HL-60 (cell line): ENCODE measurements at regions not wholly inside any gene's neighbourhood (a gene's known extent, or its start where the extent isn't known, plus 50 kb on each side); places are given as distances from the start of the nearest gene placed in this dataset.

Experiments
- DNase-seq, 2 experiments: peaks; one replicate each; pipeline ENCODE4 v3.0.0-alpha.2; 2010 to 2020; ENCODE audit warnings: low read depth in 1 of 2, low spot score in 1 of 2
- H3K27ac ChIP-seq: fragments of 250-450 bp; sonication (Bioruptor Pico); replicated peaks from 2 replicates; pipeline ENCODE4 v1.5.1; 2020; ENCODE audit warnings: mild to moderate bottlenecking, moderate library complexity
- H3K27me3 ChIP-seq: fragments of 250-450 bp; sonication (Bioruptor Pico); 2 replicates; pipeline ENCODE4 v1.5.1; 2021; ENCODE audit warnings: mild to moderate bottlenecking, moderate library complexity; ENCODE audit not compliant: insufficient read depth, poor library complexity, severe bottlenecking
- H3K4me3 ChIP-seq: replicated peaks from 2 replicates; pipeline ENCODE4 v1.5.1; 2011; ENCODE audit warnings: mild to moderate bottlenecking, control low read depth, low read length; ENCODE audit not compliant: insufficient read depth
- GABPA ChIP-seq: IDR thresholded peaks from 2 replicates; pipeline ENCODE4 v1.6.1; 2012; ENCODE audit warnings: low read depth
- POLR2AphosphoS5 ChIP-seq: IDR thresholded peaks from 2 replicates; pipeline ENCODE4 v1.6.1; 2012; ENCODE audit warnings: low read depth
- SPI1 ChIP-seq: IDR thresholded peaks from 2 replicates; pipeline ENCODE4 v1.6.1; 2012; ENCODE audit warnings: low read depth, mild to moderate bottlenecking, borderline replicate concordance
- TF ChIP-seq, protein P1 (sequence below): IDR thresholded peaks from one replicate; pipeline ENCODE4 v1.5.1; 2011; ENCODE audit warnings: low read length, control low read depth, inconsistent platforms; ENCODE audit not compliant: insufficient read depth
- TF ChIP-seq, protein P2 (sequence below): IDR thresholded peaks from 2 replicates; pipeline ENCODE4 v1.6.1; 2012; ENCODE audit warnings: low read depth; ENCODE audit not compliant: insufficient replicate concordance

DNA sequence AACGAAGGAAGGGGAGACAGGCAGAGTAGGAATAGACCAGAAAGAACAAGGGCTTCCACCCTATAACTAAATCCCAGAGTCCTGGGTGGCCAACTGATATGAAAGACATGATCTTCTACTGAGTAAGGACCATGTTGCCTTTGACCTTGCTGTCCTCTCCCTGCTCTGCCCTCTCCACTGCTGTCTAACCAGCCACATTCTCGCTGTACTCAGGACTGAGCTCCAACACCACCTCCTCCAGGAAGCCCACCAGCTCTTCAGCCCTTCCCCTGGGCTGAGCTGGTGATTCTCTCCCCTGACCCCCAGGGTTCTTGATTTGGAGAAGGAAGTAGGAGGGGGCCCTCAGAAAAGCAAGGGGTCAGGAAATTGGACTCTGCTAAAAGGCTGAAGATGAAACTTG is 159.2 kb downstream of the DICER1 start:
- TF ChIP-seq, protein P1, sequence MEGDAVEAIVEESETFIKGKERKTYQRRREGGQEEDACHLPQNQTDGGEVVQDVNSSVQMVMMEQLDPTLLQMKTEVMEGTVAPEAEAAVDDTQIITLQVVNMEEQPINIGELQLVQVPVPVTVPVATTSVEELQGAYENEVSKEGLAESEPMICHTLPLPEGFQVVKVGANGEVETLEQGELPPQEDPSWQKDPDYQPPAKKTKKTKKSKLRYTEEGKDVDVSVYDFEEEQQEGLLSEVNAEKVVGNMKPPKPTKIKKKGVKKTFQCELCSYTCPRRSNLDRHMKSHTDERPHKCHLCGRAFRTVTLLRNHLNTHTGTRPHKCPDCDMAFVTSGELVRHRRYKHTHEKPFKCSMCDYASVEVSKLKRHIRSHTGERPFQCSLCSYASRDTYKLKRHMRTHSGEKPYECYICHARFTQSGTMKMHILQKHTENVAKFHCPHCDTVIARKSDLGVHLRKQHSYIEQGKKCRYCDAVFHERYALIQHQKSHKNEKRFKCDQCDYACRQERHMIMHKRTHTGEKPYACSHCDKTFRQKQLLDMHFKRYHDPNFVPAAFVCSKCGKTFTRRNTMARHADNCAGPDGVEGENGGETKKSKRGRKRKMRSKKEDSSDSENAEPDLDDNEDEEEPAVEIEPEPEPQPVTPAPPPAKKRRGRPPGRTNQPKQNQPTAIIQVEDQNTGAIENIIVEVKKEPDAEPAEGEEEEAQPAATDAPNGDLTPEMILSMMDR = no peak
- no peak for TF ChIP-seq SPI1
- TF ChIP-seq POLR2AphosphoS5 = no peak
- no peak for TF ChIP-seq GABPA
- TF ChIP-seq, protein P2, sequence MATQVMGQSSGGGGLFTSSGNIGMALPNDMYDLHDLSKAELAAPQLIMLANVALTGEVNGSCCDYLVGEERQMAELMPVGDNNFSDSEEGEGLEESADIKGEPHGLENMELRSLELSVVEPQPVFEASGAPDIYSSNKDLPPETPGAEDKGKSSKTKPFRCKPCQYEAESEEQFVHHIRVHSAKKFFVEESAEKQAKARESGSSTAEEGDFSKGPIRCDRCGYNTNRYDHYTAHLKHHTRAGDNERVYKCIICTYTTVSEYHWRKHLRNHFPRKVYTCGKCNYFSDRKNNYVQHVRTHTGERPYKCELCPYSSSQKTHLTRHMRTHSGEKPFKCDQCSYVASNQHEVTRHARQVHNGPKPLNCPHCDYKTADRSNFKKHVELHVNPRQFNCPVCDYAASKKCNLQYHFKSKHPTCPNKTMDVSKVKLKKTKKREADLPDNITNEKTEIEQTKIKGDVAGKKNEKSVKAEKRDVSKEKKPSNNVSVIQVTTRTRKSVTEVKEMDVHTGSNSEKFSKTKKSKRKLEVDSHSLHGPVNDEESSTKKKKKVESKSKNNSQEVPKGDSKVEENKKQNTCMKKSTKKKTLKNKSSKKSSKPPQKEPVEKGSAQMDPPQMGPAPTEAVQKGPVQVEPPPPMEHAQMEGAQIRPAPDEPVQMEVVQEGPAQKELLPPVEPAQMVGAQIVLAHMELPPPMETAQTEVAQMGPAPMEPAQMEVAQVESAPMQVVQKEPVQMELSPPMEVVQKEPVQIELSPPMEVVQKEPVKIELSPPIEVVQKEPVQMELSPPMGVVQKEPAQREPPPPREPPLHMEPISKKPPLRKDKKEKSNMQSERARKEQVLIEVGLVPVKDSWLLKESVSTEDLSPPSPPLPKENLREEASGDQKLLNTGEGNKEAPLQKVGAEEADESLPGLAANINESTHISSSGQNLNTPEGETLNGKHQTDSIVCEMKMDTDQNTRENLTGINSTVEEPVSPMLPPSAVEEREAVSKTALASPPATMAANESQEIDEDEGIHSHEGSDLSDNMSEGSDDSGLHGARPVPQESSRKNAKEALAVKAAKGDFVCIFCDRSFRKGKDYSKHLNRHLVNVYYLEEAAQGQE = no peak
- Histone ChIP-seq H3K27ac (no peak overlapping the region), H3K4me3 (no peak overlapping the region), H3K27me3 (no peaks in the 10 kb centered on the region)
- no peak for DNase-seq

DNA sequence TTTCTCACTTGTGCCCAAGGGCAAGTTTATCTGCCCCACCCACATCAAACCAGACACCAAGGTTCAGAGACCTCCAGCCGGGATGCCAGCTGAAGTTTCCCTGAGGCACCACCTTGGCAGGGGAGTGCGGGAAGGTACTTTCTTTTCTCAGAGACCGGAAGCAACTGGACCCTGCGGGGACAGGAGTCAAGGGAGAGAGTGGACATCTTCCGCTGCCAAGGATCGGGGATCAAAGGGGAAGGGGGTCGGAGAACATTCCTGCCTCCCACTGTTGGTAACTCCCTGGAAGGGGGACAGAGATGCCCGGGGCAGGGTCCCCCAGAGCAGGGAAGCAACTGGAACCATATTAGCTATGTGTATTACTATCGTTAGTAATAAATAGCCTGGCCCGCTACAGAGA is 161.8 kb downstream of the DICER1 start:
- no peak for TF ChIP-seq POLR2AphosphoS5
- TF ChIP-seq, protein P1 = no peak
- TF ChIP-seq SPI1 = no peak
- TF ChIP-seq, protein P2 = no peak
- no peak for TF ChIP-seq GABPA
- no peak for DNase-seq
- H3K4me3 ChIP-seq = no peak overlapping the region
- H3K27me3 ChIP-seq = no peaks in the 10 kb centered on the region
- no peak overlapping the region for H3K27ac ChIP-seq

DNA sequence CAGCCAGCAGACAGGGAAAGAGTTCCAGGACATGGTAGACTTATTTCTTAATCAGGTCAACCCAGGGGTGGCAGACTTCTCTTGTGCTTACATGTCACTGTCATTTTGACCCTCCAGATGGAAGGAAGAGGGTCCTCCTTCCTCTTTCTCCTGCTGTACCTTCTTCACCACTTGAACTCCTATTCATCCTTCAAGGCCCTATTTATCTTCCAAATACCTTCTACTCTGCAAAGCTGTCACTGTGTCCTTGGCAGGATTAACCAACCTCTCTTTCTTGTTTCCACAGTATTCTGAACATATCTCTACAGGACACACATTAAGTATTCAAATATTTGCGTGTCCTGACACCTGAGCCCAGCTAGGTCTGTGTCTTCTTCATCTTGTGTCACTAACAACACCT is 163.1 kb downstream of the DICER1 start:
- H3K4me3 ChIP-seq = no peak overlapping the region
- no peak overlapping the region for H3K27ac ChIP-seq
- no peak for TF ChIP-seq POLR2AphosphoS5
- TF ChIP-seq, protein P2 = no peak
- DNase-seq = no peak
- H3K27me3 ChIP-seq = no peaks in the 10 kb centered on the region

DNA sequence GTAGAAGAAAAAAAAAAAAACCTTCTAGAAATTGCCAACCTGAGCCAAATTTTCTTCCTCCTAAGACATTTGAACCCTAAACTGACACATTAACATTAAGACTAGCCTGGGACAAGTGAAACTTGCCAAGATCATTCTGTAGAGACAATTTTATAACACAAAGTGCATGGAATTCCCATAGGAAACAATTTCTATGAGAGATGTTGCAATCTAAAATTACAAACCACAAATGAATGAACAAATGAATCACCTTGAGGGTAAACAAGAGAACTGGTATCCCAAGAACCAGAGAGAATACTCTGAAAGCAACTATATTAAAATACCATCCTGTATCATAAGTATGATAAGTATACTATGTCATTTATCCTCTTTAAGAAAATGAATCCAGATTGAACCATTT is 165.3 kb downstream of the DICER1 start:
- H3K27ac ChIP-seq = no peak overlapping the region
- DNase-seq = no peak
- H3K4me3 ChIP-seq = no peak overlapping the region
- H3K27me3 ChIP-seq = no peaks in the 10 kb centered on the region
- TF ChIP-seq, protein P2 = no peak
- TF ChIP-seq POLR2AphosphoS5 (no peak), GABPA (no peak), SPI1 (no peak)
- TF ChIP-seq, protein P1 = no peak
